Activated CD4-positive, alpha-beta T cell treated with anti-CD3 and anti-CD28 coated beads for 4 hours (primary cell): ENCODE measurements at regions not wholly inside any gene's neighbourhood (a gene's known extent, or its start where the extent isn't known, plus 50 kb on each side); places are given as distances from the start of the nearest gene placed in this dataset.
"Not testable (repeated sequence)": the region's sequence is repeated elsewhere in the genome, so short reads cannot be mapped to it uniquely, and the experiment has no call there.

ENCODE experiments used
- DNase-seq, 2 donors: peaks; one replicate each; pipeline ENCODE4 v3.0.0-alpha.2; 2020

DNA sequence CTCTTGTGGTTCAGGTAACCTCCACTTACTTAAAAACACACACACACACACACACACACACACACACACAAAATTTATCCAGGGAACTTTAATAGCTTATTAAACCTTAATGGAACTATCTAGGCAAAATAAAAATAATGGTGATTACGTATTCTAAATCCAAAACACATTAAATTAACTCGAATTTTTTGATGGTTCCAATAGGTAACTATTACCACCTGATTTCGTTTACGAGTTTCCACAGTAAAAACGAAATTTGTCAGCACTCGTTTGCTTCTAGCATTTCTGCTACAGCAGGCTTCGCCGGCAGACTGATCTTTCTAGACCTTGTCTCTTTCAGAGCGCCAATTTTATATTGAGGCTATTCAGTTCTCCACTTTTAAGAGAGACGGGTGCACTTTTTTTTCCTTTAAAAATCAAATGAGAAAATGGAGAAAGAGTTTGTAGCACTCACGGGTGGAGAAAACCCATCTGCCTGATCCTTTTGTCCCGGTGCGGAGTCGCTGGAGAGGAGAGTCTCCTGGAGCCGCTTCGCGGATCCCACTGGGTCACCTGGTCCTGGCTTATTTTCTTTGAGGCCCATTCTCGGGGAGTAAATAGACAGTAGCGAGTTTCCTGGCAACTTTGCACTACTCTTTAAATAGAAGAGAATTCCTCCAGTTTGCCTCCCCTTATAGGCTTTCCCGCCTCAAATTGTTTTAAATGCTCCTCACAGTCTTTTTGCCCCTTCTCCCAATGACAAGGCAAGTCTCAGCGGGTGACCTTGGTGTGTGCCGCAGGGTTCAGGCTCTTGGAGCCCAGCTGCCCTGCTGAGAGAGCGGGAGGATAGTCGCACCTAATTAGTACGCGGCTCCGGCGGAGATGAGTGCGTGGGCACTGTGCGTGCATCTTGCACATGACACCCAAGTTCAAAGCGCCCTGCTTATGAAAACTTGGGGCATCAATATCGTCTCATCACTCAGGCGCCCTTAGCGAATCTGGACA, 117.0 kb downstream of the KCNRG start:
- peak; percentile 32 to 52 for DNase-seq

DNA sequence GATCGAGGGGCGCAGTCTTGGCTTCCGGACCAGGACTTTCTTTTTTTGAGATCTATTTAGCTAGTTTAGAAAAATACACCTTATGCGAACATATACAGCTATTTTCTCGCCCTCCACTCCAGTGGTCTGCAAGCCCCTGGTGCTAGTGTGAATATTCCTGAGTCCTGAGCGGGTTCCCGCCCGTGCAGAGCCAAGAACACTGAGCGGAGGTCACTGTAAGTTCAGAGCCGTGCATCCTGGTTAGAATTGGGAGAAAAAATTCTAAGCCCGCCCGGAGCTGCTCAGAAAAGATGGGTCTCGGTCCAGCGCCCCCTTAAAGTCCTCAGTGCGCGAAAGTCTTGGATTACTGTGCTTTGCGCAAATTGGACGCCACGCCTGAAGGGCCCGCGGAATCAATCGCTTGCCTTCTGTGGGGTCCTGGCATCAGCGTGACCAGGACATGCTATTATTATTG, 117.7 kb downstream of the KCNRG start:
- no peak for DNase-seq

DNA sequence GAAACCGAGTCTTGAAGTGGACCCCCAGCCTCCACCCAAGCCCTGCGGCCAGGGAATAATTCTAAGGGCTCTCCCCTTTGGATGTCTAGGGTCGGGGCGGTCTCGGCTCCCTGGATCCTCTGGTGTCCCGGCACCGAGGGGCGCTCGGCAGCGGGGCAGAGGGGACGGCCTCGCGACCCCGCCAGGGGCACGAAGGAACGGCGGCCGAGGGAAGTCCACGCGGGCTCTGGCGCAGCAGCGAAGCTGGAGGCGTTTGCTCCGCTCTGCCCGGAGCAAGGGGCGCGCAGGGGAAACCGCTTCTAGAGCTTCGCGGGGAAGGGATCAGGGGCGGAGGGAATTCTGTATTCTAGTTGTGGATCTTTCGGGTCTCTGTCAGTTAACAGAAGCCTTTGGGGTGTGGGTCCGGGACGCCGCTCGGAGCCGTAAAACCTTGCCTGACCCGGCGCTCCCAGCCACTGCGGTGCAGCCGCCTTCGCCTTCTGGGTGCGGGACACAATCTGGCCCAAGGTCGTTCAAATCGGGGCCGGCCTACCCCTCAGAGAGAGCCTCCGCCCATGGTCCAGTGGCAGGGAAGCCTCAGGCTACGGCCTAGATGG, 118.2 kb downstream of the KCNRG start:
- DNase-seq: no peak

DNA sequence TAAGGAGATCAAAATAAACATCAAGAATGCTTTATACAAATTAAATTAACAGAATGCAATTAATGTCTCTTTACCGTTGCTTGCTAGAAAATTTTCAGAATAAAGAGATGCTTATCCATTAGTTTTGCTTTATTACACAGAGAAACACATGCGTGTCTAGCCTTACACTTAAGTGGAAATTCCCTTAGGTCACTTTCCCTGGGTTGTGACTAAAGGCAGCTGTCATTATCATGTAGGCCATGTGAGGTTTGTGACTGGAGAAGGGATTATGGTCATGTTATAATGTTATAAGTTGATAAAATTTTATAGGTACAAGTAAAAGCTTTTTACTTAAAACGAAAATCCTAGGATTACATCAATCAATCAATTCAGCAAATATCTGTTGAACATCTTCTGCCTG, 121.0 kb downstream of the KCNRG start:
- DNase-seq: no peak

DNA sequence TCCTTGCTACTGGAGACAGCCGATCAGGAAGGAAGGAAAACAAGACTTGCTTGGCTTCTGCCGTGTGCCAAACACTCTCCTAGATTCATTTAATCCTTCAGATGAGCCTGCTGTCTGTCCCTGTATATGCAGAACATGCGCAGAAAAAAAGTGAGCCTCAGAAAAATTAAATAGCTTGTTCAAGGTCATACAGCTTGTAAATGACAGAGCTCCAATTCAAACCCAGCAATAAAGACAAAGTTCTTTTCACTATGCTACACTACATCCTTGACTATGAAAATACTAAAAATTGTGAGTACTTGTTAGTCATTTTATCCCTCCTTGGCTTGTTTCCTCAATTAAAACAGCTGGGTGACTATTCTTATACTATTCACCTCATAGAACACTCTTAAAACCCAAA, 121.4 kb downstream of the KCNRG start:
- no peak for DNase-seq

DNA sequence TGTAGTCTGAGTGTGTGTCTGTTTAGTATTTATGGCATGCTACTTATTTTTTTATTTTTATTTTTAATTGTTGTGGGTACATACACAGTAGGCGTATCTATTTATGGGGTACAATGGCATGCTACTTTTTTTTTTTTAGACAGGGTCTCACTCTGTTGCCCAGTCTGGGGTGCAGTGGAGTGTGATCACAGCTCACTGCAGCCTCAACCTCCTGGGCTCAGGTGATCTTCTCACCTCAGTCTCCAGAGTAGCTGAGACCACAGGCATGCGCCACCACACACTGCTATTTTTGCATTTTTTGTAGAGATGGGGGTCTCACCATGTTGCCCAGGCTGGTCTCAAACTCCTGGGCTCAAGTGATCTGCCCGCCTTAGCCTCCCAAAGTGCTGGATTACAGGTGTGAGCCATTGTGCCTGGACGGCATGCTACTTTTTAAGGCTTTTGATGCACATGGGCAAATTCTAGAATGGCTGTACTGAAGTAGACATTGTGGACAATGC, 124.2 kb downstream of the KCNRG start:
- DNase-seq: not testable (repeated sequence)

DNA sequence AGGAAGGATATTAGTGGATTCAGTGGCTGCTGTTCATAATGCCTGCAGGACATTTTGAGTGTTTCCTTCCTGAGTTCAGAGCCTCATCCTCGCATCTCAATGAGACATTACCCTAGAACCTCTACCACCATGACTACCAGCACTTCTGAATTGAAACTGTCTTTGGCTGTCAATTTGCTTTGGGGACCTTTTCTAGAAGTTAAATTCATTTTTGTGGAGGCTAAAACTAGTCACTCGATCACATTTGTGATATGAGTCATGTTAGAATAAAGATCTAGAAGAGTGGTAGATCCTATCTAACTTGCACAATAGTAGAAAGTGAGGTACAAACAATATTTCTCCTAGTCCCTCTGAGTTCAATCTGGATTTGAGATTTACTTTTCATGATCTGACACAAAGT, 124.9 kb downstream of the KCNRG start:
- DNase-seq: no peak

DNA sequence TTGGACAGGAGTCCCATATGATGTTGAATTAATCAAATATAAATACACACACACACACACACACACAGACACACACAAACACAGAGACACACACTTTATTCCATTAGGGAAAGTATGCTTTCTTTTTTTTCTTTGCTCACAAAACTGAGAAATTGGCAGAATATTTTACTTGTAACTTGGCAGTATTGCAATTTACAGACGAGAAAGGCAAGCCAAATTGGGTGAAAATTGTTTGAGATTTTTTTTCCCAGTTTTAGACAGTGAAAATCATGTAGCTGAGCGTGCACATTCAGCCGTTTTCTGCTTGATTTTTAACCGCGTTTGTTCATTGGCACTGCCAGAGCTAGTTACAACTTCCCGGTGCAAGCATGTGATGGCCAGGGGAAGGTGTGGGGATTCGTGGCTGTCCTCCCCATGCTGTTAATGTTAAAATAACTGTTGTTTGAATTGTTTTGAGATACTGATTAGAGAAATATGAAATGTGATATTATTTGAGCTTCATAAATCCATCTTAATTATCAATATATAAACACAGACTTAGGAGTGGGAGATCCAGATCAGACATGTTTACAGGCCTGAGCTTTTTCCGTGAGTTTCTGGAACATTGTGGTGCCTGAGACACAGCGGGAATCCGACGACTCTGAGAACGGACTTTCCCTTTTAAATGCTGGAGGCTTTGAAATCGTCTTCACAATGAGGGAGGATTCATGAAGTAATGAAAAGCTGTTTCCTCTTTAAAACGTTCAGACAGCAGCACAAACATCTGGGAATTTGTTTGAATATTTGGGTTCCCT, 125.5 kb downstream of the KCNRG start:
- no peak for DNase-seq

DNA sequence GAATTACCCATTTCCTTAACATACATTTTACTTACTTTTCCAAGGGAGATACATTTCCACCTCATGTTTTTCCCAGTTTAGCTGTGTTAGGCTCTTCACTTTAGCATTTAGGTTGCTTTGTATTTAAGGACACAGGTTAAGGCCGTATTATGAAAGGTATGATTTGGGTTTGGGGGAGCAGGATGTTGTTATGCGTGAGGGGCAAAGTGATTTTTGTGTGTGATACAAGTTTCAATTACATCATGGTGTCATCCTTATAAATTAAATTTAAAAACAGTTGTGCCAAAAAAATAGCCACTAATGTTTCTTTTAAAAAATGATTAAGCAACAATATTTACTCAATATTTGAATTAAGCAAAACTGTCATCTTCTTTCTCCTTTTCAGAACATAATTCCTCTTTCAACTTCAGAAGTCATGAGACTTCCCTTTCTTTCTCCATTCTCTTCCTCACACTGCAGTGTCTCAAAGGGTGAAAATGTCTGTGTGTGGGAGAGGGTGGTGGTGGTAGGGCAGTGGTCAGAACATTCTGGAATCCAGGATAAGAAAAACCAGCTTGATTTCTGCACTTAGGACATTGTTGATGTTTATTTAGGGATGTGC, 126.2 kb downstream of the KCNRG start:
- no peak for DNase-seq

DNA sequence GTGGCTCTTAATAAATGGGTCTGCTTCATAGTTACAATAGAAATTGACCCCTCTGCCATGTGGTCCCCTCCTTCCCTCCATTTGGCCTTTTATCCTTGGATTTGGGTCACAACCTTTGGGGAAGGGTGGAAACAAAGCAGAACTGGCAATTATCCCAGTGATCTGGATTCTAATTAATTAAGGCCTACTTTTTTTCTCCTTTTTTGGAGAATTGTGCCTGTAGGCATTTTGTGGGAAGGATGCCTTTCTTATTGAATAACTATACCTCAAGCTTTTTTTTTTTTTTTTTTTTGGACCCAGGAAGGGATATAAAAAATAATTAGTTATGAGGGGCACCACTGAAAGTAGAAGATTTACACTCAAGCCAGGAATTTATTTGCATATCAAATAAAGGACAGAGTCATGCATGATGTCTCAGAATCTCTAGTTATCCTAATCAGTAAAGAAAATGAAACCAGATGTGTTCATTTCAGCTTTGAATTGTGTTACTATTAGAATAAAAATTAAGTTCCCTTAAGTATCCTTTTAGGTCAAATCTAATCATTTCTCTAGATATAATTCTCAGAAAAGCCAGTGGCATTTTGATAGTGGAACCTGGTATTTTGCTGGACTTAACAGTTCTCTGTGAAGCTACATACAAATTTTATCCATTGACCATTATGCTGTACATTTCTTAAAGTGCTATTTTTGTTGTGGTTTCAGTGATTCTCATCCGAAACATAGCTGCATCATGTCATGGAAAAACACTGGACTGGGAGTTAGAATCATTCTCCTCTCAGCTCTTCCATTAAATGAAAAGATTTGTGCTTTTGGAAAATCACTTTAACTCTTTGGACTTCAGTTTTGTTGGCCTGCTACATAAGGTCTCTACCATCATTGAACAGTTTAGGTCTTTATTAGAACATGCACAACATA, 129.3 kb downstream of the KCNRG start:
- no peak for DNase-seq

DNA sequence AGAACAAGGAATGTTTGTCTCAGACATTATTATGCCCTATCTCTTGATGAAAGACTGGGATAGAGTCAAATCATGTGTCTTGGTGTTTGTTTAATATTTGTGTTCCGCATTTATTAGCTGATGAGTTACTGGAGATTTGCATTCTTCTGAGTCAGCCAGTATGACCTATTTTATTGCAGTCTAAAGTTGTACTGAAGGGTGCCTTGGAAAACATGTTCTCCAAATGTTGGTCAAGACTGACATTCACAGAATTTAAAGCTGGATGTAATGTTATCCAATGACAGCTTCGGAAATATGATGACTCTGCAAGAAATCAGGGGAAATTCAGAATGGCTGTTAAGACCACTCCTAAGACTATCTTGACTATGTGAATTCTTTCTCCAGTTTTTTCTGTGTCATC, 134.0 kb downstream of the KCNRG start:
- no peak for DNase-seq

DNA sequence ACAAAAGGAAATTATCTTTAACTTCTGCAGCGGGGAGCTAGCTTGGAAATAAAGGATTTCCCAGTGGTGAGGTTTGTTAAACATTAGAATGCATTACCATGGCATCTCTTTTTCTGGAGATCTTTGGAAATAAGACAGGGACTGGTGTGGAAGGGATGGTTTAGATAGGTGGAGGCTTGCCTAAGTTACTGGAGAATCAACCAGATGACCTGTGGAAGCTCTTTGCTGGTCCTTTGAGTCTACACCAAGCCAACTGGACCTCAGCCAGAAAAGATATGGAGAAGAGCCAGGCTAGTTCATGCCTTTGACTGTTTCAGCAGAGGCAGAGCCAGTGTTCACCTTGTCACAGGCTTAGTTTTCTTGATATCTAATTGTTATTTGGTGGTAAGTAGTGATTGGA, 134.7 kb downstream of the KCNRG start:
- no peak for DNase-seq

DNA sequence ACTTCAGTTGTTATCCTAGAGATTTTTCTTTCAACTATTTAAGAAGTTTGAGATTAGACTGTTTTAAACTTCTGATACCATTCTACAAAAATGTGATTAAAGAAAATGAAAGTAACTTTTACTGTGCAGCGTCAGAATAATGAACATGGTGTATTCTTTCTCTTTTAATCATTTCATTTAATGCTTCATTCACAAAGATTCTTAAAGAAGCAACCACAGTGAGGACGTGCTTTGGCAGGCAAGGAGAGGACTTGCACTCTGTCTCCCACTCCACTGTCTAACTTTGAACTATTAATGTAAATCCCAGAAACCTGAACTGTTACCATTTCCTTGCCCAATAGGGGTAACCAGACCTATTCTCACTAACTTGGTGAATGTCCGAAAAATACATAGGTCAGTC, 137.0 kb downstream of the KCNRG start:
- no peak for DNase-seq

DNA sequence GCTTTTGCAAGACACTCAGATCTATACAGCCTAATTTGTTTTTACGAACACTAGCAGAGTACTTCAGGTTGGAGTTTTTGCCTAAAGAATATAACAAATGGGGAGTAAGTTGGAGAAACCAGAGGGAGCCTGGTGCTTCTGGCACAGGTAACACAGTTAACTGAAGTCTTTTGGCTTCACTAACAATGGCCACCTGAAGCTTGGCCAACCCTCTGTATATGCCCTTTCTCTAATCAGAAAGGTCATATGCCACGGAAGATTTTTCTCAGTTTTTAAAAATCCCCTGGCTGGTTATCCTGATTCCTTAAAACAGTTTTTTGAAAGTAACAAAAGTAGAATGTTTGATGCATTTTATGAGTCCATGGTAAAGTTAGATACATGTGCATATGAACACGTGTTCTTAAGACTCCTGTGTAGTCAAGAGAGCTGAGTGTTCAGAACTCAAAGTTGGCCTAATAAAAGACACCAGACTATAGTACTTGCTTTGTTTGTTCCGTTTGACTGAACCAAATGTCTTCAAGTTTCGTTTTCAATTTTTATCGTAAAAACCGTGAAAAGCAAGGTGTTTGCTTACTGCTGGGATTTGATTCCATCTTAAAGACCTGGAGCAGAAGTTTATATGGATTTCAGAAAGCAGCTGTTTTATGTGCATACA, 137.5 kb downstream of the KCNRG start:
- DNase-seq: no peak

DNA sequence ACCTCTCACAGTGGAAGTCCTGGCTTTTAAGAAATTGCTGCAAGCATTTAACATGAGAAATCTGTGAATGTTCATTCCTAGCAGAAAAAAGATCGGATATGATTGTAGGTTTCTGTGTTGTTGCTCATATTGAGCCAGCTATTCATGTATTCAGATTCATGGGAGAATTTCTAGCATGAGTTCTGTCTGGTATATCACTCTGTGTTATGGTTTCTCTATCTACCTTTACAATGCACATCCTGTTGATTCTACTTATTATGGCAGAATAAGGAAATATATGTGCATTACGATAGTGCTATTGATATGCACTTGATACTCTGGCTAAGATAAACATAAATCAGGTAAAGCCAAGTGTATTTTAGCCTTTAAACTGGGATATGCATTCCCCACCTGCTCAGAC, 138.2 kb downstream of the KCNRG start:
- DNase-seq: no peak

DNA sequence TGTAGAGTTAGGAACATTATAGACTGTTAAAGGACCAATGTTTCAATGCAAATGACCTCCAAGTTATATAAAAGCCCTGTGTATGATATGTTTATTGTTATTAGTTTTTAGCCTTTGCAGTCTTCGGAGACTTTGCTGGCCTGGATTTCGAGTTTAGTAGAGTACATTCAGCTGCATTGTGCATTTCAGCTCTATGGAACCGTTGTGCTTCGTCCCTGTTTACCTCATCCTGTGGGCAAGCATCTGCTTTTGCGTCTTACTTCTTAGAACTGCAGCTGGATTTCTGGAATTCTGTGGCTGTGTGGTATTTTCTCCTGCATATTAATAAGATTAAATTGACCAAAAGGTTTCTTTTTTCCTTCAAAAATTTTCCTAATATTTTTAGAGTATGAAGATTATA, 138.6 kb downstream of the KCNRG start:
- no peak for DNase-seq

DNA sequence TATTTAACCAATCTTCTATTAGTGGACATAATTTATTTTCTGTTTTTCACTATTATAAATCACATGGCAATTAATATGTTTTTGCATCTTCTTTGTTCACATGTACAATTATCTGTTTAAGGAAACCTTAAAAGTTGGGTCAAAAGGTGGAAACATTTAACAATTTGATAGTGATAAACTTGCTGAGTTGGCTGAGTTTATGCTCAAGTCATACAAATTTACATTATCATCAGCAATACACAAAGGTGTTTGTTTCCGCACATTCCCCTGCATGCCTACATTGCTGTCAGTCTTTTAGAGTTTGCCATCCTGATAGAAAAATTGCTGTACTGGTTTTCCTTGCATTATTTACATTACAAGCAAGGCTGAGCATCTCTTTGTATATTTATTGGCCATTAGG, 139.5 kb downstream of the KCNRG start:
- DNase-seq: no peak

DNA sequence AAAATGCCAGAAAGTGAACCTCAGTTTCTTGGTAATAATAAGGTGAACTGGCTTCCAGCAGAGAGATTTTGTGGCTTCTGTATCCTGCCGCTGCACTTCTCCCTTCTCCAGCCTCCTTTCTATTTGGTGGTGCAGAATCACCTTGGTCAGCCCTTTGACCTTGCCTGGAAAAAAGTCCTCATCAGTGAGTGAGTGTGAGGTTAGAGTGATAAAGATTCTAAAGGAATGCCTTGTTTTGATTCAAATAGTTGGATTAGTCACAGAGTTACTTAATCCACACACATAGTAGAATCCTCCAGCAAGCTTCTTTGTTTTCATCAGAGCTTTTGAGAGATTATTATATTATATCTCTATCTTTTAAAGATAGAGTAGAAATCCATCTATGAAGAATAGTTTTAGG, 140.9 kb downstream of the KCNRG start:
- DNase-seq: no peak

DNA sequence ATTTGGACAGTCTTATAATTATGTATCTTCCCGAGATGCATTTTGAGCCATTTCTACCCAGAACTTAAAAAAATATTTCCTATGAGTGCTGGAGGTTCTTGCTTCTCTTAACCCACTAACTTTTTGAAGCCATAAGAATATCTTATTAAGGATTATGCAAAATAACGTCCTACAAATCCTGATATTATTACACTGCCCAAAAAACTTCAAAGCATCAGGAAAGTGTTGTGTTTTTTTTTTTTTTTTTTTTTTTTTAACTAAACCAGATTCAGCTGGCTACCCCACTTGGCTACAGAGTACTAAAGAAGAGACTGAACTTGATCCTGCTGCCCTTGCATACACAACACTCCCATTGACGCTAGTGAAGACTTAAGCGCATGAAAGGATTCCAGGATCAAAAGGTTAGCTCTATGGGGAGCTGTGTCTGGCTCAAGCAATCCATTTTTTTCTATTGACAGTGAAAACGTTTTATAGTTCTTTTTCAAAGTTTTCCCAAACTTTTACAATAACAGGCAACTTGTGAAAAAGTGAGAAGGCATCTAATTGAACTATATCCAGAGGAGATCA, 141.4 kb downstream of the KCNRG start:
- DNase-seq: no peak

DNA sequence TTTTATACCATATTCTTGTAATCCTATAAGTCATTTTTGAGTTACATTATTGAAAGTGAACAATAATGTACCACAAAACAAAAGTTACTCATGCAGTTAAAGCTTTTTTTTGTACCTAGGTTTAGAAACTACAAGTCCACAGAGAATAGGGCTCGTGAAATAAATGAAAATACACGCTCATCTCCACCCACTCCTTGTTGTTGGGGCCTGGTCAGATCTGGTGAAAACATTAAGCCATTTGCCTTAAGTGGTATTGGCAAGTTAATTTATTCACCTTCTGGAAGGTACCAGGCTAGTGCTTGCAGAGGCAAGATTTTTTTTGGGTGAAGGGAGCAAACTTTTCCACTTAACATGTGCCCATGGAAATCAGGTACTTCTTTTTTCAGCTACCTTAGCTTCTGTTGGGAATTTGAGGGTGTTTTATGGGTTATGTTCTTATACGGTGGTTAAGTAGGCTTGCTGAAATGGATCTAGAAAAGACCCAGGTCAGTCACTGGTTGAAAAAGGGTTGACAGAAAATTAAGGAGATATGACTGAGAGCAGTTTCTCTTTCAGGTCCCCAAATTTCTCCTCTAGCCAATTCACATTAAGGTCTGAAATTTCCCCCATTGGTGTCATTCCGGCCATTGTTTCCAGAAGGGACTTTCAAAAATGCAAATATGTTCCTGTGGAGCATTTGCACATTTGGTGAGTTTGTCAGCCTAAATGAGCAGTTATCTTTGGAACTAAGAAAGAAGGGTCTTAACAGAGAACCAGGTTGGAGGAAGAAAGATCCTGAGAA, 143.3 kb downstream of the KCNRG start:
- DNase-seq: no peak
